ENCODE measurements at regions not wholly inside any gene's neighbourhood (a gene's known extent, or its start where the extent isn't known, plus 50 kb on each side); places are given as distances from the start of the nearest gene placed in this dataset.

DNA sequence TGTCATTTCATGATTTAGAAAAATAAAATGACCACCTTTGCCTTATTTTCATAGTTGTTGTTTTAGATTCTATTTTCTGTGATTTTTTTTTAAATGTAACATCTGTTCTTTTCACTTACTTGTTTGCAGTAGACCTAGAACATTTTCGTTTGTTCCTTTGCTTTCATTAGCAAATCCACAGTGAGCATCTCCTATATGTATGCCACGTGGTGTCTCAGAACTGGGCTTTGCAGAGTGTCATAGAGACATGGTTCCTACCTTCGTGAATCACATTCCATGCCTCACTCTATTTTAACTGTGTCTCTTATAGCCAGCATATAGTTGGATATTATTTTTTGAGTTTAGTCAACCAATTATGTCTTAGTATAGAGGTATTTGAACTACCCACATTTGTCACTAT is 118.2 kb downstream of the KLF13 start:
- CTCF ChIA-PET = no interaction called here
- no peaks in the 10 kb centered on the region for H3K9me3 Mint-ChIP-seq (ENCODE audit: unreplicated experiment)
- POLR2A ChIA-PET = no interaction called here

DNA sequence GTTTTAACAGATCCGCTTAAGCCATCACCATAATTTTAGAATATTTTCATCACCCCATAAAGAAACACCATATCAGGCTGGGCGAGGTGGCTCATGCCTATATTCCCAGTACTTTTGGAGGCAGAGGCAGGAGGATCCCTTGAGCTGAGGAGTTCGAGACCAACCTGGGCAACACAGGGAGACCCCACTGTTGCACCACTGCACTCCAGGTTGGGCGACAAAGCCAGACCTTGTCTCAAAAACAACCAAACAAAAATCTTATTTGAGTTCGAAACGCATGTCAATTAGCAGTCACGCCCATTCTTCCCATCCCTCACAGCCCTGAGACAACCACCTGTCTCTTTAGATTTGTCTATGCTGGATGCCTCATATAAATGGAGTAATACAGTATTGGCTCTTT is 119.9 kb downstream of the KLF13 start:
- no peaks in the 10 kb centered on the region for H3K36me3 Mint-ChIP-seq (ENCODE audit: insufficient read depth, unreplicated experiment)
- H3K27me3 Mint-ChIP-seq (ENCODE audit: insufficient read depth, unreplicated experiment) = peaks cover 3% of the 10 kb centered on the region
- no peak for DNase-seq
- BruUV-seq (replicated peaks) = no TSS peak
- peaks cover 7% of the 10 kb centered on the region for H3K4me1 Mint-ChIP-seq (ENCODE audit: low read depth, unreplicated experiment)
- Histone ChIP-seq H3K27me3 (replicated peaks; ENCODE audit: control insufficient read depth, insufficient read depth, low read length) (no peaks in the 10 kb centered on the region; the same call in 1 of the 2 replicates), H3K4me3 (ENCODE audit: low read depth, low read length) (no peak overlapping the region), H3K36me3 (ENCODE audit: control insufficient read depth, insufficient read depth, low read length) (no peaks in the 10 kb centered on the region), H3K4me1 (no peaks in the 10 kb centered on the region), H3K9me3 (peaks cover 3% of the 10 kb centered on the region; the same call in 1 of the 2 replicates)
- TF ChIP-seq, protein P1, sequence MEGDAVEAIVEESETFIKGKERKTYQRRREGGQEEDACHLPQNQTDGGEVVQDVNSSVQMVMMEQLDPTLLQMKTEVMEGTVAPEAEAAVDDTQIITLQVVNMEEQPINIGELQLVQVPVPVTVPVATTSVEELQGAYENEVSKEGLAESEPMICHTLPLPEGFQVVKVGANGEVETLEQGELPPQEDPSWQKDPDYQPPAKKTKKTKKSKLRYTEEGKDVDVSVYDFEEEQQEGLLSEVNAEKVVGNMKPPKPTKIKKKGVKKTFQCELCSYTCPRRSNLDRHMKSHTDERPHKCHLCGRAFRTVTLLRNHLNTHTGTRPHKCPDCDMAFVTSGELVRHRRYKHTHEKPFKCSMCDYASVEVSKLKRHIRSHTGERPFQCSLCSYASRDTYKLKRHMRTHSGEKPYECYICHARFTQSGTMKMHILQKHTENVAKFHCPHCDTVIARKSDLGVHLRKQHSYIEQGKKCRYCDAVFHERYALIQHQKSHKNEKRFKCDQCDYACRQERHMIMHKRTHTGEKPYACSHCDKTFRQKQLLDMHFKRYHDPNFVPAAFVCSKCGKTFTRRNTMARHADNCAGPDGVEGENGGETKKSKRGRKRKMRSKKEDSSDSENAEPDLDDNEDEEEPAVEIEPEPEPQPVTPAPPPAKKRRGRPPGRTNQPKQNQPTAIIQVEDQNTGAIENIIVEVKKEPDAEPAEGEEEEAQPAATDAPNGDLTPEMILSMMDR (IDR thresholded peaks at IDR 0.05; ENCODE audit: insufficient read depth in 1 of 2, low read depth in 1 of 2, low read length in 1 of 2, severe bottlenecking in 1 of 2, unreplicated experiment in 1 of 2) = no peak
- no peaks in the 10 kb centered on the region for H3K9me3 Mint-ChIP-seq (ENCODE audit: unreplicated experiment)
- intact Hi-C loops (cut with micrococcal nuclease; ENCODE audit: unreplicated experiment) = no loop called here
- H3K27ac Mint-ChIP-seq (ENCODE audit: unreplicated experiment) = no peak overlapping the region
- POLR2A ChIA-PET = no interaction called here
- no peak overlapping the region for H3K4me3 Mint-ChIP-seq (ENCODE audit: unreplicated experiment)
- CTCF ChIA-PET = no interaction called here

More for the DNA sequence above, 118.2 kb downstream of the KLF13 start:
- H3K36me3 Mint-ChIP-seq (ENCODE audit: insufficient read depth, unreplicated experiment) = no peaks in the 10 kb centered on the region
- BruUV-seq (replicated peaks) = no TSS peak
- H3K27me3 ChIP-seq (replicated peaks; ENCODE audit: control insufficient read depth, insufficient read depth, low read length) = no peaks in the 10 kb centered on the region; the same call in 1 of the 2 replicates
- H3K4me1 Mint-ChIP-seq (ENCODE audit: low read depth, unreplicated experiment) = peaks cover 7% of the 10 kb centered on the region
- H3K4me1 ChIP-seq = no peaks in the 10 kb centered on the region
- intact Hi-C loops (cut with micrococcal nuclease; ENCODE audit: unreplicated experiment) = no loop called here
- H3K9me3 ChIP-seq = no peaks in the 10 kb centered on the region
- H3K27ac Mint-ChIP-seq (ENCODE audit: unreplicated experiment) = no peak overlapping the region
- H3K4me3 Mint-ChIP-seq (ENCODE audit: unreplicated experiment) = no peak overlapping the region
- H3K27me3 Mint-ChIP-seq (ENCODE audit: insufficient read depth, unreplicated experiment) = no peaks in the 10 kb centered on the region
- TF ChIP-seq, protein P1 (IDR thresholded peaks at IDR 0.05; ENCODE audit: insufficient read depth in 1 of 2, low read depth in 1 of 2, low read length in 1 of 2, severe bottlenecking in 1 of 2, unreplicated experiment in 1 of 2) = no peak
- no peak overlapping the region for H3K4me3 ChIP-seq (ENCODE audit: low read depth, low read length)
- no peak for DNase-seq
- H3K36me3 ChIP-seq (ENCODE audit: control insufficient read depth, insufficient read depth, low read length) = no peaks in the 10 kb centered on the region

DNA sequence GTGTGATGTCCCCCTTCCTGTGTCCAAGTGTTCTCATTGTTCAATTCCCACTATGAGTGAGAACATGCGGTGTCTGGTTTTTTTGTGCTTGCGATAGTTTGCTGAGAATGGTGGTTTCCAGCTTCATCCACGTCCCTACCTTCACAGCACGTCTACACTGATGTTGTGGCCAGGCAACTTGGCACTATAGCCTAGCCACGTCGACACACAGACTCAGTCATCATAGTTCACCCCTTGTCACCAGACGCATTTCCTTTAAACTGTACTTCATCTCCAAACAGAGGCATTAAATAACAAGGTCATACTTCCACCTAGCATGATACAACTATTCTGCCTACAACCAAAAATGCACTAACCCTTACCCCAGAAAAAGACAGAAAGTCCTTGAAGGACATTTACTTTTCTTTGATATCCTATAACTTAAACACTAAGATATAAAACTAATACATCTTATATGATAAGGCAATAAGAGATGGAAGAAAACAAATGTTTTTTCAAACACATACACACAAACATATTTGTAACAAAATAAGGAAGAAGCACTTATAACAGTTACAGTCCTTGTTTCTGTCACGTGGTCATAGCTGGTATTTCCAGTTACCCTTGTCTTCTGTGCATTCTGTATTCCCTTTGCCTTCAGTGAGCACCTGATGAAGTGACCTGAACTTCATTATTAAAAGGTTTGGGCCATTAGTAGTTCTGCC is 121.4 kb downstream of the KLF13 start:
- Mint-ChIP-seq H3K36me3 (ENCODE audit: insufficient read depth, unreplicated experiment) (no peaks in the 10 kb centered on the region), H3K4me1 (ENCODE audit: low read depth, unreplicated experiment) (peaks cover 7% of the 10 kb centered on the region), H3K27me3 (ENCODE audit: insufficient read depth, unreplicated experiment) (peaks cover 3% of the 10 kb centered on the region), H3K27ac (ENCODE audit: unreplicated experiment) (no peak overlapping the region), H3K4me3 (ENCODE audit: unreplicated experiment) (no peak overlapping the region), H3K9me3 (ENCODE audit: unreplicated experiment) (no peaks in the 10 kb centered on the region)
- TF ChIP-seq, protein P1 (IDR thresholded peaks at IDR 0.05; ENCODE audit: insufficient read depth in 1 of 2, low read depth in 1 of 2, low read length in 1 of 2, severe bottlenecking in 1 of 2, unreplicated experiment in 1 of 2) = no peak
- BruUV-seq (replicated peaks) = no TSS peak
- POLR2A ChIA-PET = no interaction called here
- Histone ChIP-seq H3K4me1 (no peaks in the 10 kb centered on the region), H3K27me3 (replicated peaks; ENCODE audit: control insufficient read depth, insufficient read depth, low read length) (no peaks in the 10 kb centered on the region; the same call in 1 of the 2 replicates), H3K9me3 (peaks cover 3% of the 10 kb centered on the region; the same call in 1 of the 2 replicates), H3K4me3 (ENCODE audit: low read depth, low read length) (no peak overlapping the region), H3K36me3 (ENCODE audit: control insufficient read depth, insufficient read depth, low read length) (no peaks in the 10 kb centered on the region)
- CTCF ChIA-PET = no interaction called here
- DNase-seq = no peak
- intact Hi-C loops (cut with micrococcal nuclease; ENCODE audit: unreplicated experiment) = no loop called here
